CD1c-positive myeloid dendritic cell (primary cell): ENCODE measurements at regions not wholly inside any gene's neighbourhood (a gene's known extent, or its start where the extent isn't known, plus 50 kb on each side); places are given as distances from the start of the nearest gene placed in this dataset.

Source experiments
- DNase-seq: peaks from one replicate; pipeline ENCODE4 v3.0.0-alpha.2; 2016; ENCODE audit errors: extremely low spot score

DNA sequence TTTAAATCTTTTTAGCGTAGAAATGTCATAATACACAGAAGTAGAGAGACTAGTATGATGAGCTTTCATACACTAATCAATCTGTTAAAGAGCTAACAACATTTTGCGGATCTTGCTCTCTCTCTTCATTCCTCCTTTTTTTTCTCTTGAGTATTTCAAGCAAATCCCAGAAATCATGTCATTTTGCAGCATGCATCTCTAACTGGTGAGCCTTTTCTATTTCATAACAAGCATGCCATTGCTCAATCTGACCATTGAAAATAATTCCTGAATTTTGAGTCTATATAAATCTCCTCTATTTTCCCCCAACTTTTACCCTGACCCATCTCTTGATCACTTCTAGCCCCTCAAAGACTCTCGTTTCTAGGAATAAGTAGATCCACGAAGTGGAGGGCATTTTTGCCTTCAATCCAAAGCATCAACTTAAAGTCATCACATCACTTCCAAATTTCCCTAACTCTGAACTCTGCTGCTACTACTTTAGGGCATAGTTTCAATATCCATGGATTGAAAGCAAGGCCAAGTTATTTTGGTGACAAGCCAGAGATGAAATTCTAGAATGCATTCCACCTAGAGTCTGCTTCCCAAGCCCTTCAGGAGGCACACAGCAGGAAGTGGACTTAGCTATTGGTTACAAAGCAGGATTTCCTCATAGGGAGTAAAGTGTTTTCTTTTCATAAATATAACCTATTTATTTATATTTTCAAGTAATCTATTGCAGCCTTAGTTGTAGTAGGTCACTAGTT, 253.5 kb upstream of the ZPLD1 start:
- no peak for DNase-seq

DNA sequence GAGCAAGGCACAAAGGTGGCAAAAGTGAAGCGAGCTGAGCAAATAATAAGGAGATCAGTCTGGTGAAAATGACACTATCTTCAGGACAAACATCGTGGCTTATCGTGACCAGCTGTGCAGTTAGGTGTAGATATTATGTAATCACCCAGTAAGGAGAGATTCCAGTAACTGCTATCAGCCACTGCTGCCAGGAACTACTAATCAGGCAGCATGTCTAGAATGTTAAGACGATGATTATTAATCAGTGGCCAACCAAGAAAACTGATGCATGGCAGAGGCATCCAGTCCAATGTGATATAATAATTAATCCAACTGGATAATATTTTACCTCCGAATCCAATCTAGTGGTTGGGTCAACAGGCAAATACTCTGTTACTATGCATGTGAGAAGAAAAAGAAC, 252.7 kb upstream of the ZPLD1 start:
- DNase-seq = no peak

DNA sequence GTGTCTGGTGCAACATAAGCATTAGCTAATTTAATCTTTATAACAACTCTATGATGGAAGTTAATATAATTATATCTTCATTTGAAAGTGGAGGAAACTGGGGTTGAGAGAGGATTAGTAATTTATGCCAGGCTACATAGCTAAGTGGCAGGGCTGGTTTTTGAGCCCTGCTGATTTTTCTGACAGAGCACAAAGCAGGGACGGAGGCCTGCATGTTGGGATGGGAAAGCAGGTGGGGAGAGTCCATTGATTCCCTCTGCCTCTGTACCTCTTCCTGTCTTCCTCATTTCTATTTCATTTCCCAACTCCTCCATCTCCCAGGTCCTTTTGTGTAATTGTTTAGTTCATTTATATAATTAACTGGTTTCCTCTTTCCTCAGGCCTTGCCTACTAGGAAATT, 251.6 kb upstream of the ZPLD1 start:
- no peak for DNase-seq

DNA sequence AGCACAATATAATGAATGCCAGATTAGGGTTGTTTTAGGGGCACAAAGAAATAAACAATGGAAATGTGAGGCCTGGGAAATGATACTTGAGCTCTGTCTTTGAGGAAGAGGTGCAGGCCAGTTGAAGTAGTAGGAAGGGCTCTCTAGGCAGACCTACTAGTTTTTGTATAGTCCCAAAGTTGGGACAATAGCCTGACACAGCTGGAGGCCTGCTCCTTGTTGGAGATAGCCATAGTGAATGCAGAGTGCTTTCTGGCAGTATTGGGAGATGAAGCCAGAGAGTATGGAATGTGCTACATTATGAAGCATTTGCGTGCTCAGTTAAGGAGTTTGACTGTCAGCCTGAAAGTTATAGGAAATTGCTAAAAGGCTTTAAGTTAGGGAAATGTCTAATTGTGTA, 251.2 kb upstream of the ZPLD1 start:
- no peak for DNase-seq

DNA sequence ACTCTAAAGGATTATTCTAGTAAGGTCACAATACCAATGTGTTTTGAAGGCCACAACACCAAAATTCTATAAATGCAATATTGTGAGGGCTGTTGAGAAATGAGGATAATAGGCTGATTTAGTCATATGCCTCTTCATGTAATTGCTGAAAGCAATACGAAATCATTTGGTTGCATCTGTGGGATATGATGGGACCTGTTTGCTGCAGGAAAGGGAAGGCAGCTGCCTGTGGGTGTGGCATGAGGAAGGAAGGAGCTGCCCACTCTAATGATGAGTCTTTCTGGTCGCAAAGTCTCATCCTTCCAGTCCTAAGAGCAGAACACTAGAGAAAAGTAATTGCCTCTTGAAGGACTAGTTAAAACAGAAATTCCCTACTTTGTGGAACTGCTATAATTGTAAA, 245.3 kb upstream of the ZPLD1 start:
- peak; percentile 71 for DNase-seq

DNA sequence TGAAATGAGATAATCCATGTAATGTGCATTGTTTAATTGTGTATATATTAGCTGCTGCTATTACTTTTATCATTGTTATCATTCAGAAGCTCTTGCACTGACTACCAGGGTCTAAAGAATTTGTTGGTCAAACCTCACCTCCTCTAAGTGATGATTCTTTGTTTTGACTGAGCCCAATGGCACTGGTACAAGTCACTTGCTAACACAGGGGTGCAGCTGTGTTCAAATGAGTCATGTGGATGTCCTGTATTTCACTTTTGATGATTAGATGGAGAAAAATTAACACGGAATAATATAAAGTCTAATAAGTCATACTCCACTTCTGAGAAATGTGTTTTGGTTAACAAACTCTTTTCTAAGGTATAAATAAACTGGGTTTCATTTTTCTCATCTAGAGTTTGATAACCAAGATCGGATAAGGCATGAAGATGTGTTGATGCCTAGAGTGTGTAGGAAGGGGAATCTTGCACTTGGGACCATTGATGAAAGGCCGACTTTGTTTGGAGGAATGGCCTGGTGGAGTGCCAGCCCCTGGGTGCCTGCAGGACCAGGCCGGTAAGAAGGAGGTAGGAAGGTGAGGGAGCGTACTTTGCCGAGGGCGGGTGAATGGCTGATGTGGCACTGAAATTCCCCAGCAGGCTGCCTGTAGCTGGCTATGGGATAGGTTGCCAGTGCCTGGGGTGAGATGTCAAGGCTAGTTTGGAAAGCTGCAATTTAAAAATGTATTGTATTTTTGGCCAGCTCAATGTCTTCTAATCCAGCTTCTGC, 244.7 kb upstream of the ZPLD1 start:
- no peak for DNase-seq

DNA sequence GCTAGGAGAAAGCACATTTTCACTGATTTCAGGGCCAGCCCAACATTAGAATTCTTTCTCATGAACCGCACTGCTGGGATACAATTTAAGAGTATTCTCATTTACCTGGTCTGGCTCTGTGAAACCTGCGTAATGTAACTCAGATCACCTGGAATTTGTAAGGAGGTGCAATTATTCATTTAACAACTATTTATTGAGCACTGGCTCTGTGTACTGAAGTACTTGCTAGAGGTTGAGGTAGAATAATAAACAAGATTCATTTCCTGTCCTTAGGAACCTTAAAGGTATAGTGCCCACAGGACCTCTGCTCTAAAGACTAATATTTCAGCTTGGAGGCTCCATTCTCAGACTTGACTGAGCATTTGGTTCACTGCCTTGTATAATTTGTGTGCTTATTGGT, 242.2 kb upstream of the ZPLD1 start:
- DNase-seq = no peak

DNA sequence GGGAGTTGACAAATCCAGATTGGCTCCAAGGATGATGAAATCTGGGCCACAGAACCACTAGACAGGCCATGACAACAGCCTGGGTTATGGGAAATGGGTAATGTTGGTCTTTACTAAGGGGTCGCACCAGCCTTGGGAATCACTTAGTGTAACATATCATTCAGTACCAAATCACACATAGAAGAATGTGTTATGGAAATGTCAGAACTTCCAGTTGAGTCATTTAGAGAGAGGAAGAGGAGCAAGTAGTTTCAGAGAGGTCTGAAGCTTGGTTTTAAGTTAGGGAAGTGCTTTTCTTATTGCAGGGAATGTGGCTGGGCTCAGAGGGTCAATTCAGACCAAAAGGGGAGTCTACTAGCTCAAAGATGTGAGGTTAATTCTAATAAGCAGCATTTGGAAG, 241.6 kb upstream of the ZPLD1 start:
- peak; percentile 35 for DNase-seq

DNA sequence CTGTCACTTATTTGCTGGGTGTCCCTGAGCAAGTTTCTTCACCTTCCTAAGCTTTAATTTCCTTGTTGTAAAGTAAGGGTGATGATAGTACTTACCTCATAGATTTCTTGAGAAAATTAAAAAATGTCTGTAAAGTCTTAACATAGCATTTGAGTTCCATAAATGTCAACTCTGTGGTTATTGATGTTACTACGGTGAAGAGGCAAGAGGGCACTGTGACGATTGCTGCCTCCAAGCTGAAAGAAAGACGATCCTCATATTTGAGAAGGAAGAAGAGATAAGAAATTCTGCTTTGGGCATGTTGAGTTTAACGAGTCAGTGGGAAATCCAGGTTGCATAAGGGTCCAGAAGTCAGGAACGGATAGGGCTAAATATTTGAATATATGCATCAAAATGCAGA, 240.8 kb upstream of the ZPLD1 start:
- no peak for DNase-seq

DNA sequence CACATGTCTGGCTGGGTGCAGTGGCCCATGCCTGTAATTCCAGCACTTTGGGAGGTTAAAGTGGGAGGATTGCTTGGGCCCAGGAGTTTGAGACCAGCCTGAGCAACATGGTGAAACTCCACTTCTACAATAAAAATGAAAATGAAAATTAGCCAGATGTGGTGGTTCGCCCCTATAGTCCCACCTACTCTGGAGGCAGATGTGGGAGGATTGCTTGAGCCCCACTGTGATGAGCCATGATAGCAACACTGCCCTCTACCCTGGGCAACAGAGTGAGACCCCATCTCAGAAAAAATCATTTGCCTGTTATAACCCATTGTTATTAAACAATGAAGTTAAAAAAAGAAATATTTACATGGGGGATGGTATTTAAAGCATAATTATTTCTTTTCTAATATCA, 240.1 kb upstream of the ZPLD1 start:
- no peak for DNase-seq

DNA sequence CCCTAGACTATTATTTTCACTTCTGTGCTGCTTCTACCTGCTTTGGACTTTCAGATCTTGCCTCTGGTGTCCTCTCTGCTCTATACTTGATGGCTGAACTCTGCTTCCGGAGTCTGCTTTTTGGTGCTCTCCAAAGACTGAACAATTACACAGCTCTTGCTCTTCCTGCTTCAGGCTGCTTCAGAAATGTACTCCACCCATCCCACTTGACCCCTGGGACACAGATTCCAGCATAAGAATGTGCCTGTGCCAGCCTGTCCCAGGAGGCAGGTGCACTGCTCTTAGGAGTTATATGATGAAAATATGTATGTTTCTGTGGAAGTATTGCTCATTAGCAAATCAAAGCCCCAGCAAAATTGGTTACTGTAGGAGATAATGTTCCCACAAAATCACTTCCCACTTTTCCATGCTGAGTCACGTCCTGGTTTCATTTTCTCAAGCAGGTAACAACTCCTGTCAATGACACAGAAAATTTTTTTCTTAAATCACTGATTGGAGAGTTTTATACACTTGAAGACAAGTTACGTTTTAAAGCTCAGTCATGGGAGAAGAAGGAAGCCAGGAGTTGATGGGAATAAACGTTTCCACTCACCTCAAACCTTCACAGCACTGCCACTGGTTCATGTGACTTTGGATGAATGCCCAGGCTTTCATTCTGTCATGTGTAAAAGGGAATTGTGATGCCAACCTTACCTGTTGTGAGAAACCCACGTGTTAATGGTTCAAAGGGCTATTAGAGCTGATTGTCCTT, 239.4 kb upstream of the ZPLD1 start:
- DNase-seq = no peak

DNA sequence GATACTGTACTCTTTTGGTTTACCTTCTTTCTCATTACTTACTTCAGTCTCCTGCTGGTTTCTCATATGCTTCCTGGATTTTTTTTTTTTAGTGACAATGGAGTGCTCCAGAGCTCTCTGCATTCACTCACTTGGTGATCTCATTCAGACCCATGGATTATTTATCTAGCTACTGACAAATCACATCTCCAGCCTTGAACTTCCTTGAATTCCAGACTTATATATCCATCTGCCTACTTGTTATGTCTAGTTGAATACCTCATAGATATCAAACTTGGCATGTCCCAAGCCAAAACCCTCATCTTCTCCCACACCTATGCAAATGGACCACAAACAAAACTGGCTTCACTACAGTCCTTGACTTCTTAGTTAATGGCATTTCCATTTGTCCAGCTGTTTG, 234.7 kb upstream of the ZPLD1 start:
- no peak for DNase-seq

DNA sequence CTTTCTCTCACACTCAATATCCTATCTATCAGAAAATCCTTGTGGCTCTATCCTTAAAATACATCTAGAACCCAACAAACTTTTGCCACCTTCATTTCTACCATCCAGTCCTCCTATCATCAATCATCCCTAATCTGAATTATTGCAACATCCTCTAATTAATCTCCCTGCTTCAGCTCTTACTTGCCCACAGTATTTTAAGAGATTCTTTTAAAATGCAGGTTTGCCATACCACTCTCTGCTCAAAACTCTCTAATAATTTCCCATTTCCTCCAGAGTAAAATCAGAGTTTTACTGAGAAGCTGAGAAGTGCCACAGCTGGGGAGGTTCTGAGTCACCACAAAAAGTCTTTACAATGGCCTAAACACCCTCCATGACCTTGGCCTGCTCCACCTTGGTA, 234.3 kb upstream of the ZPLD1 start:
- no peak for DNase-seq

DNA sequence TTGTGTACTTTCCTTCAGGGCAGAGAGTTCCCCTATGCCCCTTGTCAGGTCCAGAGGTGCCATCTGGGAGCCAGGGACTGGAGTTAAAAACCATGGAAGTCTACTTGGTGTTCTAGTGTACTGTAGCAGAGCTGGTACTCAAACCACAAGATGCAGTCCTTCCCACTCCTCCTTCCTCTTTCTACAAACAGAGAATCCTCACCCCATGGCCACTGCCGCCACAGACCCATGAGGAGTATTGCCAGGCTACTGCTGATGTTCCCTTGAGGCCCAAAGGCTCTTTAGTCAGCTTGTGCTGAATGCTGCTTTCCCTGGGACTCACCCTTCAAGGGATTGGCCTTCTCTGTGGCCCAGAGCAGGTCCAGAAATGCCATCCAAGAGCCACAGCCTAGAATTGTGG, 229.2 kb upstream of the ZPLD1 start:
- peak; percentile 21 for DNase-seq

DNA sequence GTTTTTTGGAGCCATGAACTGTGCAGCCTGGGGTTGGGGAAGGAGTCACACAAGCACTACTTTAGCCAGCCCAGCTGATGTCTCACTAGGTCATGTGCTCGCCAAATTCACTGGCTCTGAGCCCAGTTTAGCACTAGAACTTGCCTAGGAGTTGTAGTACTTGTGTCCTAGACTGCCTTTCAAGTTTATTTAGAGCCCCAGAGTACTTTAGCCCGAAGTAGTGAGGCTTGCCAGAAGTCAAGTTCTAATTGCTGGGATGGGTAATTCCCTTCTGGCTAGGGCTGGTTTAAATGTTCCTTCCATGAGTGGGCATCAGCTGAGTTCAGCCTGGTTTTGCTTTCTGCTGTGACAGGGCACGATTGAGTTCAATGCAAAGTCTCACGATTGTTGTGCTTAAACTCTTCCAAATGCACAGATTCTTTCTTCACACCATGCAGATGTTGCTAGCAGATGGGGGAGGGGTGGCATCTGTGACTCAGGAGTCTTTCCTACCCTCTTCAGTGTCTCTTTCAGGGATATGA, 228.2 kb upstream of the ZPLD1 start:
- DNase-seq = peak; percentile 10

DNA sequence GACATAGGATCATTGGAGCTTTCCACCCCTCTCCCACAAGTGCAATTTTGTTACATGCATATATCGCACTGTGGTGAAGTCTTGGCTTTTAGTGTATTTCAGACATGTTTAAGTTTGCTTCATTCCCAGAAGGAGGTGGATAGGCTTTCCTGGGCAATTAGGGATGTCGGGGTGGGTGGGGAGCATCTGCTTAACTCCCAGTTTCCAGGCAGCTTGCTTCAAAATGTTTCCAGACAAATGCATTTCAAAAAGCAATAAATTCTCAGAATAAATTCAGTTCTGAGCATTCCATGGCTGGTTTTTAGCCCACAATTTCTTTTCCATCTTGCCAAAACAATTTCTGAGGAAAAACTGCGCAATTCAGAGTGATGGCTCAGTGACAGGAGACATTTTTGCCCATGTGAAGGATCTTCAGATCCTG, 227.7 kb upstream of the ZPLD1 start:
- no peak for DNase-seq

DNA sequence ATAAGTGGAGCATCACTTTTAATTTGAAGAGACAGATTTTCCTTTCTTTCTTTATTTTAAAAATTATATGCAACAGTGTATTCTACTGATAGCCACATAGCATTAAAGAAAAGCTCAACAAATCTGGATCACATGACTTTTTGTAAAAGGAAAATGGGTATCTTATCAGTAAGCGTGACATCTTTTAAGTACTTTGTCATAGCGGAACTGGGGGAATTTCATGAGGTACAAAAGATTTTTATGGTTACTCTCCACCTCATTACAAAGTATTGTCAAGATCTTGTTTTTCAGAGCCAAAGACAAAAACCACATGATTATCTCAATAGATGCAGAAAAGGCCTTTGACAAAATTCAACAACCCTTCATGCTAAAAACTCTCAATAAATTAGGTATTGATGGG, 219.6 kb upstream of the ZPLD1 start:
- DNase-seq = no peak

DNA sequence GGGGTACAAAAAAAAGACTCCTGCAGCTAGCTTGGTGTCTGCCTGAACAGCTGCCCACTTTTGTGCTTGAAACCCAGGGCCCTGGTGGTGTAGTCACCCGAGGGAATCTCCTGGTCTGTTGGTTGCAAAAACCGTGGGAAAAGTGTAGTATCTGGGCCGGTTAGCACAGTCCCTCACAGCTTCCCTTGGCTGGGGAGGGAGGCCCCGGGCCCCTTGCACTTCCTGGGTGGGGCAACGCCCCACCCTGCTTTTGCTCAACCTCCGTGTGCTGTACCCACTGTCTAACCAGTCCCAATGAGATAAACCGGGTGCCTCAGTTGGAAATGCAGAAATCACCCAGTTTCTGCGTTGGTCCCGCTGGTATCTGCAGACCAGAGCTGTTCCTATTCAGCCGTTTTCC, 211.7 kb upstream of the ZPLD1 start:
- DNase-seq = no peak

DNA sequence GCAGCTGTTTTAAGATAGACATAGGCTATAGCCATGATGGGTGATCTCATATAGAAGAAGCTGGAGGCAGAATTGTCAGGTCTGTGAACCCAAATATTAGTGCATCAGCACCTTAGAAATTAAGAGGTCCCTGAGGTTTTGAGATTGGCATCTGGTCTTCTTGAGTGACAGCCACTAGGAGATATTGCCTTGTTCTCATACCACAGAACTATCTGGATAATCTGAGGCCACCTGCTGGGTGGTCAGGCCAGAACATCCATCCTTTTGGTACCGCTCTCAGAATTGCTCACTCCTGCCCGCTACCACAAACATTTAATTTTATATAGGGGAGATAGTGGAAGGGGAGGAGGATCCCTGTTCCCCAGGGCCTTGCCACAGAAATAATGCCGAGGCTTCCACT, 210.6 kb upstream of the ZPLD1 start:
- no peak for DNase-seq

DNA sequence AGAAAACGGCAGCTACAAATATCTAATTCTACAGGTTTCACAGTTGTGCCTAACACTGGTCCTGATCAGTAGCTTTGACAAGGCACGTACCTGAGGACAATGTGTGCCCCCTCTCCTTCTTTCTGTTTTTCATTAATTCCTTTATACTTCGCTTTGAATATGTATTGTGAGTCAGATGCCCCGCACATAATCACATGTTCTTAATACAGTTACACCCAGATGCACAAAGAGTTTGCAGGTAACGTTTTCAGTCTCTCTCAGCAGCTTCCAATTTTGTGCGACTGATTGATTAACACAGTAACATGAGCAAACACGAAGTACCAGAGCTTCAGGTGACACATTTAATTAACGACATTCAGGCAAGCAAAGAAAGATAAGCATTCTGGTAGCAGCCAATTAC, 209.8 kb upstream of the ZPLD1 start:
- DNase-seq = no peak

DNA sequence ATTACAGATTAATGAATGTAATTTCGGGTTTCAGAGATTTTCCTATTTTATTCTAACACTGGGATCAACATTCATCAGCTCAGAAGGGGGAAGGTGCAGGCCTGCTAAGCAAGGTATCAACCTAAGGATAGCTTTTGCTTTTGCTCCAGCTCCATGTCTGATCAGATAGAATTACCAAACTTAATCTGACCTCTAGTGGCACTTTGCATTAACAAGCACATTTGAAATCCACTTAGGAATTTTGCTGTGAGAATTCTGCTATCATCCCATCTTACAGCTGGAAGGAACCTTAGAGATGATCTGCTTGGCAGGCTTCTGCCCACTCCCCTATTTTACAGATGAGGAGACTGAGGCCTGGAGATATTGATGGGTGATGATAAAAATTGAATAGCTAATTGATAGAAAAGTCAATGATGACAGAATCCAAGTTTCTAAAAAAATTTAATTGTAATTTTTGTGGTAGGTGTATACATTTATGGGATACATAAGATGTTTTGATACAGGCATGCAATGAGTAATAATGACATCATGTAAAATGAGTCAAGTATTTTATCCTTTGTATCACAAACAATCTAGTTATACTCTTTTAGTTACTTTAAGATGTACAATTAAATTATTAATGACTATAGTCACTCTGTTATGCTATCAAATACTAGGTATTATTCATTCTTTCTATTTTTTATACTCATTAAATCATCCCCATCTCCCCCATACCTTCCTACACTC, 209.2 kb upstream of the ZPLD1 start:
- peak; percentile 62 for DNase-seq

DNA sequence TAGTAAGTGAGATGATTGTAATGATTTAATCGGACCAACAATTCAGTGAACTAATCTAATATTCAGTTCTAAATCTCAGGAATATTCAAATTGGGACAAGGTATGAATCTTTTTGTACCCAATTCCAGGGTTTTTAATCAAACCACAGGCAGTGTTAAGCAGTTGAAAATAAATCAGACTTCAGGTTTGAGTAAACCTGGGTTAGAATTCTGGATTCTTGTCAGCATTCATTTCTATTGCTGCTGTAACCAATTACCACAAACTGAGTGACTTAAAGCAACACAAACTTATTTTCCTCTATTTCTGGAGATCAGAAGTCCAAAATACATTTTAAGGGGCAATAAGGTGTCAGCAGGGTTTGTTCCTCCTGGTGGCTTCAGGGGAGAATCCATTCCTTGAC, 208.4 kb upstream of the ZPLD1 start:
- DNase-seq = no peak
